Activated naive CD8-positive, alpha-beta T cell treated with anti-CD3 and anti-CD28 coated beads, Interleukin-2, amount 50 U/mL, for 24 hours (primary cell): ENCODE measurements at regions not wholly inside any gene's neighbourhood (a gene's known extent, or its start where the extent isn't known, plus 50 kb on each side); places are given as distances from the start of the nearest gene placed in this dataset.

Experiments
- ATAC-seq: fragments of 150-1000 bp; cut with Tn5 transposase; one replicate; pipeline ENCODE4 v1.10.0; 2021
- DNase-seq: peaks from one replicate; pipeline ENCODE4 v3.0.0; 2021
- H3K27ac Mint-ChIP-seq: one replicate; pipeline ENCODE4 v1.8.0; 2021; ENCODE audit warnings: mild to moderate bottlenecking, mixed read lengths
- H3K27me3 Mint-ChIP-seq: one replicate; pipeline ENCODE4 v1.8.0; 2021; ENCODE audit warnings: mixed read lengths
- H3K36me3 Mint-ChIP-seq: one replicate; pipeline ENCODE4 v1.8.0; 2021; ENCODE audit warnings: low read depth, mixed read lengths
- H3K4me1 Mint-ChIP-seq: one replicate; pipeline ENCODE4 v1.8.0; 2021; ENCODE audit warnings: mixed read lengths
- H3K4me3 Mint-ChIP-seq: one replicate; pipeline ENCODE4 v1.8.0; 2021; ENCODE audit warnings: mild to moderate bottlenecking, moderate library complexity, mixed read lengths
- H3K9me3 Mint-ChIP-seq: one replicate; pipeline ENCODE4 v1.8.0; 2021; ENCODE audit warnings: mixed read lengths

- no peak for ATAC-seq
- DNase-seq = no peak
- no peaks in the 10 kb centered on the region for H3K4me1 Mint-ChIP-seq
- H3K4me3 Mint-ChIP-seq = no peak overlapping the region
- H3K36me3 Mint-ChIP-seq = no peaks in the 10 kb centered on the region
- no peak overlapping the region for H3K27ac Mint-ChIP-seq
- no peaks in the 10 kb centered on the region for H3K27me3 Mint-ChIP-seq
- no peaks in the 10 kb centered on the region for H3K9me3 Mint-ChIP-seq
These were observed 189.3 kb upstream of the C16orf82 start for GRCh38 chr16:26877421-26877820.

- Mint-ChIP-seq H3K4me1 (no peaks in the 10 kb centered on the region), H3K4me3 (no peak overlapping the region), H3K9me3 (peaks cover 5% of the 10 kb centered on the region), H3K27me3 (peaks cover 18% of the 10 kb centered on the region), H3K27ac (no peak overlapping the region), H3K36me3 (no peaks in the 10 kb centered on the region)
- no peak for ATAC-seq
- no peak for DNase-seq
These were observed 181.1 kb upstream of the C16orf82 start for GRCh38 chr16:26885674-26886073.

GRCh38 chr16:26889740-26890139 lies 177.0 kb upstream of the C16orf82 start:
- Mint-ChIP-seq H3K9me3 (peaks cover 2% of the 10 kb centered on the region), H3K27me3 (peaks cover 17% of the 10 kb centered on the region), H3K4me1 (no peaks in the 10 kb centered on the region), H3K27ac (no peak overlapping the region), H3K4me3 (no peak overlapping the region), H3K36me3 (no peaks in the 10 kb centered on the region)
- ATAC-seq (no peak), DNase-seq (no peak)

GRCh38 chr16:26898200-26898599 lies 168.5 kb upstream of the C16orf82 start:
- H3K4me3 Mint-ChIP-seq = no peak overlapping the region
- H3K27me3 Mint-ChIP-seq = peaks cover 9% of the 10 kb centered on the region
- no peaks in the 10 kb centered on the region for H3K4me1 Mint-ChIP-seq
- no peaks in the 10 kb centered on the region for H3K36me3 Mint-ChIP-seq
- no peak for DNase-seq
- no peak for ATAC-seq
- no peaks in the 10 kb centered on the region for H3K9me3 Mint-ChIP-seq
- H3K27ac Mint-ChIP-seq = no peak overlapping the region

GRCh38 chr16:26901196-26901861 lies 165.4 kb upstream of the C16orf82 start:
- Mint-ChIP-seq H3K4me1 (no peaks in the 10 kb centered on the region), H3K27ac (no peak overlapping the region), H3K9me3 (no peaks in the 10 kb centered on the region), H3K4me3 (no peak overlapping the region), H3K36me3 (no peaks in the 10 kb centered on the region), H3K27me3 (peaks cover 9% of the 10 kb centered on the region)
- ATAC-seq (no peak), DNase-seq (no peak)

GRCh38 chr16:26901983-26902382 lies 164.7 kb upstream of the C16orf82 start:
- Mint-ChIP-seq H3K27me3 (peaks cover 10% of the 10 kb centered on the region), H3K27ac (no peak overlapping the region), H3K9me3 (no peaks in the 10 kb centered on the region), H3K4me1 (no peaks in the 10 kb centered on the region), H3K36me3 (no peaks in the 10 kb centered on the region), H3K4me3 (no peak overlapping the region)
- DNase-seq (no peak), ATAC-seq (no peak)

GRCh38 chr16:26905336-26905735 lies 161.4 kb upstream of the C16orf82 start:
- no peak overlapping the region for H3K27ac Mint-ChIP-seq
- no peaks in the 10 kb centered on the region for H3K9me3 Mint-ChIP-seq
- no peaks in the 10 kb centered on the region for H3K4me1 Mint-ChIP-seq
- H3K27me3 Mint-ChIP-seq = peaks cover 9% of the 10 kb centered on the region
- no peaks in the 10 kb centered on the region for H3K36me3 Mint-ChIP-seq
- ATAC-seq = no peak
- no peak for DNase-seq
- H3K4me3 Mint-ChIP-seq = no peak overlapping the region

GRCh38 chr16:26909623-26910022 lies 157.1 kb upstream of the C16orf82 start:
- no peaks in the 10 kb centered on the region for H3K36me3 Mint-ChIP-seq
- ATAC-seq (no peak), DNase-seq (no peak)
- H3K27ac Mint-ChIP-seq = no peak overlapping the region
- peaks cover 9% of the 10 kb centered on the region for H3K27me3 Mint-ChIP-seq
- H3K4me1 Mint-ChIP-seq = no peaks in the 10 kb centered on the region
- H3K4me3 Mint-ChIP-seq = no peak overlapping the region
- H3K9me3 Mint-ChIP-seq = no peaks in the 10 kb centered on the region

GRCh38 chr16:26911436-26911835 lies 155.3 kb upstream of the C16orf82 start:
- Mint-ChIP-seq H3K4me3 (no peak overlapping the region), H3K27me3 (peaks cover 7% of the 10 kb centered on the region), H3K9me3 (no peaks in the 10 kb centered on the region), H3K36me3 (no peaks in the 10 kb centered on the region), H3K27ac (no peak overlapping the region), H3K4me1 (no peaks in the 10 kb centered on the region)
- no peak for ATAC-seq
- no peak for DNase-seq

- Mint-ChIP-seq H3K4me1 (no peaks in the 10 kb centered on the region), H3K36me3 (no peaks in the 10 kb centered on the region)
- no peak for ATAC-seq
These were observed 152.9 kb upstream of the C16orf82 start for GRCh38 chr16:26913851-26914250.

GRCh38 chr16:26930786-26931581 lies 135.7 kb upstream of the C16orf82 start:
- H3K4me3 Mint-ChIP-seq = no peak overlapping the region
- H3K36me3 Mint-ChIP-seq = no peaks in the 10 kb centered on the region
- H3K9me3 Mint-ChIP-seq = peaks cover 9% of the 10 kb centered on the region
- ATAC-seq (no peak), DNase-seq (no peak)
- H3K4me1 Mint-ChIP-seq = no peaks in the 10 kb centered on the region
- peaks cover 3% of the 10 kb centered on the region for H3K27me3 Mint-ChIP-seq
- no peak overlapping the region for H3K27ac Mint-ChIP-seq

More at GRCh38 chr16:26913851-26914250, 152.9 kb upstream of the C16orf82 start:
- no peak overlapping the region for H3K4me3 Mint-ChIP-seq
- no peak overlapping the region for H3K27ac Mint-ChIP-seq
- H3K9me3 Mint-ChIP-seq = no peaks in the 10 kb centered on the region
- DNase-seq = no peak
- no peaks in the 10 kb centered on the region for H3K27me3 Mint-ChIP-seq

GRCh38 chr16:26950636-26951035 lies 116.1 kb upstream of the C16orf82 start:
- no peaks in the 10 kb centered on the region for H3K9me3 Mint-ChIP-seq
- H3K27ac Mint-ChIP-seq = no peak overlapping the region
- no peaks in the 10 kb centered on the region for H3K36me3 Mint-ChIP-seq
- H3K4me3 Mint-ChIP-seq = no peak overlapping the region
- ATAC-seq (no peak), DNase-seq (no peak)
- no peaks in the 10 kb centered on the region for H3K4me1 Mint-ChIP-seq
- peaks cover 13% of the 10 kb centered on the region for H3K27me3 Mint-ChIP-seq

GRCh38 chr16:26951950-26952349 lies 114.8 kb upstream of the C16orf82 start:
- ATAC-seq (no peak), DNase-seq (no peak)
- Mint-ChIP-seq H3K36me3 (no peaks in the 10 kb centered on the region), H3K27ac (no peak overlapping the region), H3K4me3 (no peak overlapping the region), H3K27me3 (peaks cover 11% of the 10 kb centered on the region), H3K9me3 (no peaks in the 10 kb centered on the region), H3K4me1 (no peaks in the 10 kb centered on the region)

- no peaks in the 10 kb centered on the region for H3K36me3 Mint-ChIP-seq
- H3K9me3 Mint-ChIP-seq = no peaks in the 10 kb centered on the region
- no peak overlapping the region for H3K4me3 Mint-ChIP-seq
- DNase-seq = no peak
- no peaks in the 10 kb centered on the region for H3K4me1 Mint-ChIP-seq
- no peak overlapping the region for H3K27ac Mint-ChIP-seq
- H3K27me3 Mint-ChIP-seq = peaks cover 11% of the 10 kb centered on the region
- ATAC-seq = no peak
These were observed 114.3 kb upstream of the C16orf82 start for GRCh38 chr16:26952411-26952810.

GRCh38 chr16:26957283-26957859 lies 109.4 kb upstream of the C16orf82 start:
- Mint-ChIP-seq H3K27me3 (peaks cover 5% of the 10 kb centered on the region), H3K4me3 (no peak overlapping the region), H3K27ac (no peak overlapping the region), H3K36me3 (no peaks in the 10 kb centered on the region), H3K9me3 (no peaks in the 10 kb centered on the region), H3K4me1 (no peaks in the 10 kb centered on the region)
- ATAC-seq (no peak), DNase-seq (no peak)
